ENCODE measurements at regions not wholly inside any gene's neighbourhood (a gene's known extent, or its start where the extent isn't known, plus 50 kb on each side); places are given as distances from the start of the nearest gene placed in this dataset.

DNA sequence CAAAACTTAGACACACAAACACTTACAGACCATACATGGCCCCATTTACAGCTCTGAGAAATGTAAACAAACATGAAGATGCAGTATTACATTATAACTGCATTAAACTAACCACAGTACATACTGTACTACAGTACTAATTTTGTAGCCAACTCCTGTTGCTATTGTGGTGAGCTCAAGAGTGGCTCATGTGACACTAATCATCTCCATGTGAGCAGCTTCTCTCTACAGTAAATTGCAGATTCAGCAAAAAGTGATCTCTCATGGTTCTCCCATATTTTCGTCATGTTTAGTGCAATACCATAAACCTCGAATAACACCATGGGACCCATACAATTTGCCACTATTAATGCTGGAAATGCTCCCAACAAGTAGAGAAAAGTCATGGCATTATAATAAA is 860.4 kb downstream of the EPHA7 start:
- no peak overlapping the region for H3K27ac ChIP-seq (ENCODE audit: low read depth)
- 82% methylated on average over 2 of the region's 2 CpGs for WGBS
- H3K36me3 ChIP-seq (ENCODE audit: insufficient read depth) = no peaks in the 10 kb centered on the region
- H3K4me3 ChIP-seq (ENCODE audit: low read depth, low read length) = no peak overlapping the region
- no peak for DNase-seq (ENCODE audit: extremely low spot score)
- H3K4me1 ChIP-seq (ENCODE audit: insufficient read depth) = no peaks in the 10 kb centered on the region

DNA sequence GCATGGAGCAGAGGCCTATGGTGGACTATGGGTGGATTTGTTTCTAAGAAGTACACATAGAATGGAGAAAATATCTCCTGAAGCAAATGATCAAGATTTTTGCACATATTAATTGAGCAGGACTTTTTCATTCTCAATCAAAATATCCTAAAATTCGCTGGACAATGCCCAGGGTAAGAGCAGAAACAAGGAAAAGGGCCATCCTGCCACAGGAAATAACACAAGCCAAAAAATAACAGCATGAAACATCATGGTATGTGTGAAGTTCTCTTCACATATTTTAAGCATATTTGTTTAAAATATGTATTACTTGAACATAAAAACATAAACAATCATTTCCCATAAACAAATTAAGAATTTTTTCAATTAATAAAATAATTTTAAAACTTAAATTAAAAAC is 868.9 kb downstream of the EPHA7 start:
- Histone ChIP-seq H3K27ac (ENCODE audit: low read depth) (no peak overlapping the region), H3K36me3 (ENCODE audit: insufficient read depth) (no peaks in the 10 kb centered on the region), H3K4me1 (ENCODE audit: insufficient read depth) (no peaks in the 10 kb centered on the region), H3K4me3 (ENCODE audit: low read depth, low read length) (no peak overlapping the region)
- WGBS = 57% methylated on average over 1 of the region's 1 CpG
- no peak for DNase-seq (ENCODE audit: extremely low spot score)

DNA sequence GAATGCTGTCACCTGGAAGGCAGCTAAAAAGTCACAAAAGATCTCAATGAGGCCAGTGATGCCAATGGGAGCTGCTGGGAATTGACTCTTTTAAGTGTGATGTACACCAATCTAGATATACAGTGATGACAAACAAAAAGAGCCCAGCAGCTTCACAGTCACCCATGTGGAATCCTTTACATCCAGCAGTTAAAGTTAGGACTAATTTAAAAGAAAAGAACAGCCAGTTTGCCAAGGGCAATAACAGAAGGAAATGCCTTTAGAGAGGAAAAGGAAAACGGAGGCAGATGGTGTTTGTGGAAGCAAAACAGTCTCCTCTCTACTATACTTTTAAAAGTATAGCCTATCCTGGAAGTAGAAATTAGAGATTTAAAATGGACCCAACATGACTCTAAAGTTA is 873.5 kb downstream of the EPHA7 start:
- no peaks in the 10 kb centered on the region for H3K4me1 ChIP-seq (ENCODE audit: insufficient read depth)
- no peak for DNase-seq (ENCODE audit: extremely low spot score)
- no peak overlapping the region for H3K4me3 ChIP-seq (ENCODE audit: low read depth, low read length)
- no peaks in the 10 kb centered on the region for H3K36me3 ChIP-seq (ENCODE audit: insufficient read depth)
- H3K27ac ChIP-seq (ENCODE audit: low read depth) = no peak overlapping the region
- WGBS = 62% methylated on average over 1 of the region's 1 CpG

DNA sequence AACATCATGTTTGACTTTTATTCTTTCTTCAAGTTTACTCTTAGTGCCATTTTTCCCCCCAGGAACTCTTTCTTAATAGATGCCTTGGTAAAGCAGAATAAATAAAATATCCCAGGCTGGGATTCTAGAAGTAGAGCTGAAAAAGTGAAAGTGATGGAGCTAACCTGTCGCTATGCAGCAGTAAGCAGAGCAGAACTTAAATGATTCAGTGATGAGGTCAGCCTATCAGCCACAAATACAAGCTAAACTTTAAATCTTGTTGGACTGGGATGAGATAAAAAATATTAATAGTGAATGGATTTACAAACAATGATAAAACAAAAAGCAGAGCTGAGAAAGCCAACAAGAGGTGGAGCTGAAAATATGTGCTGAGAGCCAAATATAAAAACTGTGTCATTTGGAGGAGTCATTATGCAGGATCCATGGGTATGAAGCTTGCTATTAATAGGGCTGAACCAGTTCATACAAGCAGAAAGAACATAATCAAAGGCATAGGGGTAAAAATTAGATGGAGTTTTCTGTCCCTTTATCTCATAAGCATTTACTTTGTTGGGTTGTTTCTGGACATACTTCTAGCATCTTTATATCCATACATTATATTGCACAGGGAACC is 877.8 kb downstream of the EPHA7 start:
- Histone ChIP-seq H3K27ac (ENCODE audit: low read depth) (no peak overlapping the region), H3K4me3 (ENCODE audit: low read depth, low read length) (no peak overlapping the region), H3K4me1 (ENCODE audit: insufficient read depth) (no peaks in the 10 kb centered on the region), H3K36me3 (ENCODE audit: insufficient read depth) (no peaks in the 10 kb centered on the region)
- no peak for DNase-seq (ENCODE audit: extremely low spot score)
- 51% methylated on average over 1 of the region's 1 CpG for WGBS

DNA sequence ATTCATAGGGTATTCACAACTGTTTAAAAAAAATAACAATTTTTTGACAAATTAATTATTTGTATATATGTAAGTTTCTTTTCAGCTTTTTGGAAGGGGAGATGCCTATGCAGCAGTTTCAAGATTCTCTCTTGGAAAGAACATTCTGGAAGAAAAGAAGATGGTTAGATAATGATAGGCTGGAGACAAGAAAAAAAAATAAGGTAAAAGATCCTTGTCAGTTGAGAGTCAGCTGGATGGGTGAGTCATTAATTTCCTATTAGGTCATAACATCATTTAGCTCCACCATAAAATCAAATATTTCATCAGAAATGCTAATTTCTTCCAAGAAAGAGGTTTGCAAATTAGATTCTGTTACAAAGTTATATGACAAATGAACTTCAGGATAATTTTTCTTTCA is 880.4 kb downstream of the EPHA7 start:
- Histone ChIP-seq H3K36me3 (ENCODE audit: insufficient read depth) (no peaks in the 10 kb centered on the region), H3K4me1 (ENCODE audit: insufficient read depth) (no peaks in the 10 kb centered on the region), H3K4me3 (ENCODE audit: low read depth, low read length) (no peak overlapping the region), H3K27ac (ENCODE audit: low read depth) (no peak overlapping the region)
- DNase-seq (ENCODE audit: extremely low spot score) = no peak

DNA sequence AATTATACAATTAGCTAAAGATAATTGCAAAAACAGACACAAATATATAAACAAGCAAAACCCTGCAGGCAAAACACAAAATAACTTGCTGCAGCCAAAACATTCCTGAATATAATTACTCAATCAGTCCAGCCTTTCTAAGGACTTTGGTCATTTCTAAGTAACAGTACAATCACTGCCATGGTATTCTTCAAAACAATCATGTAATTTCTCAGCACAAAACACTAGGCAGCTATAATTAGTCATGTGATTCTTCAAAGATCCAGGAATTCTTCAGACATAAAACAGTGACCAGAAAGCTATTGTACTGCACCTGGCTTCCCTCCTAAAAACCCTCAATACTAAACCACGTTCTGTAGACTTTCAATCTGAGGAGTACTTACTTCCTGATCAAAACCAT is 881.1 kb downstream of the EPHA7 start:
- Histone ChIP-seq H3K36me3 (ENCODE audit: insufficient read depth) (no peaks in the 10 kb centered on the region), H3K4me3 (ENCODE audit: low read depth, low read length) (no peak overlapping the region), H3K4me1 (ENCODE audit: insufficient read depth) (no peaks in the 10 kb centered on the region), H3K27ac (ENCODE audit: low read depth) (no peak overlapping the region)
- 24% methylated on average over 1 of the region's 1 CpG for WGBS
- DNase-seq (ENCODE audit: extremely low spot score) = no peak

DNA sequence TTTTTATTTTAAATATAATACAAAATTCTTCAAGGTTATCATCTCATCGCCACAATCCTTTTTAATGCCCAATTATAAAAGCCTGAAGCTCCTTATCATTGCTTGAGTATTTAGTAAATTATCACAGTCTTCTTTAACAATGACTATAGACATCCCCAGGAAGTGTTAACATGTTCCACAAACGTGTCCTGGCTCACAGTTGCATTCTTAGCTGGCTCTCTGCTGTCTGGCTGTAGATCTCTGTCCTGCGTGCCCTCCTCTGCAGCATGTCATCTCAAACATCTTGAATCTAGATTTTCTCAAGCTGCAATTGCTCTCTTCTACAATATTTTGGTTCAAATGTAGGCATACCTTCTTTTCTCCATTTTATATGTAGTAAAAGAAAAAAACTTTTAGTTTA is 885.2 kb downstream of the EPHA7 start:
- Histone ChIP-seq H3K36me3 (ENCODE audit: insufficient read depth) (no peaks in the 10 kb centered on the region), H3K27ac (ENCODE audit: low read depth) (no peak overlapping the region), H3K4me1 (ENCODE audit: insufficient read depth) (no peaks in the 10 kb centered on the region), H3K4me3 (ENCODE audit: low read depth, low read length) (no peak overlapping the region)
- no peak for DNase-seq (ENCODE audit: extremely low spot score)
- WGBS = 43% methylated on average over 3 of the region's 3 CpGs

DNA sequence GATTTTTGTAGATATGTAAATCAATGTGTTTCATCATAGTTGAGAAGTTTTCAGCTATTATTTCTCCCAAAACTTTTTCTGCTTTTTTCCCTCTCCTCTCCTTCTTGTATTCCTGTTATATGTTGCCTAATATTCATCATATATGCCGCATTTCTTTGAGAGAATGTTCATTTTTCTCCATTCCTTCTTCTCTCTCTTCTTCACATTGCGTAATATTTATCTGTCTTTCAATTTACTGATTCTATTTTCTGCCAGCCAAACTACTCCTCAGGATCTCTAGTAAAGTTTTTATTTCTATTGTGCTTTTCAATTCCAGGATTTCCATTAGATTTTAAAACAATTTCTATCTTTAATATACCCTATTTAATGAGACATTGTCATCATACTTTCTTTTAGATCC is 896.8 kb downstream of the EPHA7 start:
- no peak overlapping the region for H3K4me3 ChIP-seq (ENCODE audit: low read depth, low read length)
- H3K27ac ChIP-seq (ENCODE audit: low read depth) = no peak overlapping the region
- 92% methylated on average over 2 of the region's 2 CpGs for WGBS
- no peaks in the 10 kb centered on the region for H3K4me1 ChIP-seq (ENCODE audit: insufficient read depth)
- H3K36me3 ChIP-seq (ENCODE audit: insufficient read depth) = no peaks in the 10 kb centered on the region
- DNase-seq (ENCODE audit: extremely low spot score) = no peak

DNA sequence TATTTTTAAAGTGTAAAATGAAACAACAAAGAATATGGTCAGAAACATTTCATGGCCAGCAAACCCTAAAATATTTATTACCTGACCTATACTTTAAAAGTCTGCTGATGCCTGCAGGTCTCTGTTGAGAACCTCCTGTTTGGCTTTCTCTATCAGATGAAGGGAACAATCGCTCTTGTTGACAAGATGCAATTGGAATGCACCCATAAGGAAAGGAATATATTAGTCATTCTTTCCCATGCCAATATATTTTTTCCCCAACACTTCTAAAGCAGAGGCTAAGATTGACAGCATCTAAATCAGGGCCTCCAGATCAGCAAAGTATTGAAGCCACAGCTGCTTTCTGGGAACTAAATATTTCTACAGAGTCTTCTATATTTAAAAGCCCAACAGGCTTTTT is 897.8 kb downstream of the EPHA7 start:
- DNase-seq (ENCODE audit: extremely low spot score) = no peak
- 87% methylated on average over 1 of the region's 1 CpG for WGBS
- Histone ChIP-seq H3K36me3 (ENCODE audit: insufficient read depth) (no peaks in the 10 kb centered on the region), H3K4me1 (ENCODE audit: insufficient read depth) (no peaks in the 10 kb centered on the region), H3K4me3 (ENCODE audit: low read depth, low read length) (no peak overlapping the region), H3K27ac (ENCODE audit: low read depth) (no peak overlapping the region)

DNA sequence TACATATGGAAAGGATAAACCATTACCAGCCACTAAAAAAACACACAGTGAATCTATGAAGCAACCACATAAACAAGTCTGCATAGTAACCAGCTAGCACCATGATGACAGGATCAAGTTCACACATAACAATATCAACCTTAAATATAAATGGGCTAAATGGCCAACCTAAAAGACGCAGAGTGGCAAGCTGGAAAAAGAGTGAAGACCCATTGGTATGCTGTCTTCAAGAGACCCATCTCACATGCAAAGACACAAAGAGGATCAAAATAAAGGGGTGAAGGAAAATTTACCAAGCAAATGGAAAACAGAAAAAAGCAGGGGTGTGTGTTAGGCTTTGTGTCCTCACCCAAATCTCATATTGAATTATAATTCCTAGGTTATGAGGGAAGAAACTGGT is 909.2 kb downstream of the EPHA7 start:
- Histone ChIP-seq H3K4me3 (ENCODE audit: low read depth, low read length) (no peak overlapping the region), H3K27ac (ENCODE audit: low read depth) (no peak overlapping the region), H3K36me3 (ENCODE audit: insufficient read depth) (no peaks in the 10 kb centered on the region), H3K4me1 (ENCODE audit: insufficient read depth) (no peaks in the 10 kb centered on the region)
- no peak for DNase-seq (ENCODE audit: extremely low spot score)
- 95% methylated on average over 1 of the region's 1 CpG for WGBS

DNA sequence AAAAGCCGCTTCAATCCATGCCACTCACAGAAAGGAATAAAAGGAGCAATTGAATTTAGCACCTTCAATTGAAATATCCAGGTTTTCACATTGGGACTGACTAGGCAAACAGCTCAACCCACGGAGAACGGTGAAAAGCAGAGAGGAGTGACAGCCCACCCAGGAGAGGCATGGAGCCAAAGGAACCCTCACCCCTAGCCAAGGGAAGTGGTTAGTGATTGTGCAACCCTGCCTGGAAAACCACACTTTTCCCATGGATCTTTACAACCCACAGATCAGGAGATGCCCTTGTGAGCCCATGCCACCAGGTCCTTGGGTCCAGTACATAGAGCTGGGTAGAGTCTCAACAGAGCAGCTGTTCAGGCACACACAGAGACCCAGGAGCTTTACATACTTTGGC is 911.8 kb downstream of the EPHA7 start:
- H3K4me1 ChIP-seq (ENCODE audit: insufficient read depth) = no peaks in the 10 kb centered on the region
- no peak overlapping the region for H3K27ac ChIP-seq (ENCODE audit: low read depth)
- no peaks in the 10 kb centered on the region for H3K36me3 ChIP-seq (ENCODE audit: insufficient read depth)
- no peak overlapping the region for H3K4me3 ChIP-seq (ENCODE audit: low read depth, low read length)
- no peak for DNase-seq (ENCODE audit: extremely low spot score)
- 91% methylated on average over 3 of the region's 3 CpGs for WGBS

DNA sequence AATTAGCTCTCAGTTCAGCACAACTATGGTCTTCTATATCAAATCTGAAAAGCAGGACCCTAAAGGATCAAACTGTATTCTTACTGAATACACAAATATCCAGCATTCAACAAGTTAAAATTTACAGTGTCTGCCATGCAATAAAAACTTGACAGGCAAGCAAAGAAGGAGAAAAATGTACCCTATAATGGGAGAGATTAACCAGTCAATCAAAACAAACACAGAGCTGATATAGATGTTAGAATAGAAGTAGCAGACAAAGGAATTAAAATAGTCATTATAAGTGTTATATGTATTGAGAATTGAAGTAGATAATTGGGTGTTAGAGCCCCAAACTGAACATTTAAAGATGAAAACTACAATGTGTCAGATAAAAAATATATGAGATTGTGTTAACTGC is 914.9 kb downstream of the EPHA7 start:
- Histone ChIP-seq H3K36me3 (ENCODE audit: insufficient read depth) (no peaks in the 10 kb centered on the region), H3K4me1 (ENCODE audit: insufficient read depth) (no peaks in the 10 kb centered on the region), H3K4me3 (ENCODE audit: low read depth, low read length) (no peak overlapping the region), H3K27ac (ENCODE audit: low read depth) (no peak overlapping the region)
- DNase-seq (ENCODE audit: extremely low spot score) = no peak

DNA sequence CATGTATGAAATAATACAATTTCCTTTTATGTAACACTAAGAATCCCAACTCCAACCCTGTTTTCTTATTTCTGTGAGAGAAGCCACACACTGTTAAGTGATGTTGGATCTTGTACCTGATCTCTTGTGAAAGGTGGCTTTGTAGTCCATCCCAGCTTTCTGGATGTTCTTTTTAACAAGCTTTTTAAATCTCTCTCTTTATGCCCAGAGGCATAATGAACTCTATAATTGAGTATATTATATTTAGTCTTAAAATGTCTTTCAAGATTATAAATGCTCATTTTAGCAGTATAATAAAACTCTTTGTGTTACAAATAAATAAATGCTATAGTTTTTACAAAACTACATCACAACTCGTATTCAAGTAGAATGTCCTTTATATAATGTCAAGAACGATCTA is 922.1 kb downstream of the EPHA7 start:
- H3K4me3 ChIP-seq (ENCODE audit: low read depth, low read length) = no peak overlapping the region
- DNase-seq (ENCODE audit: extremely low spot score) = no peak
- no peaks in the 10 kb centered on the region for H3K36me3 ChIP-seq (ENCODE audit: insufficient read depth)
- WGBS = 90% methylated on average over 2 of the region's 2 CpGs
- H3K27ac ChIP-seq (ENCODE audit: low read depth) = no peak overlapping the region
- H3K4me1 ChIP-seq (ENCODE audit: insufficient read depth) = no peaks in the 10 kb centered on the region

DNA sequence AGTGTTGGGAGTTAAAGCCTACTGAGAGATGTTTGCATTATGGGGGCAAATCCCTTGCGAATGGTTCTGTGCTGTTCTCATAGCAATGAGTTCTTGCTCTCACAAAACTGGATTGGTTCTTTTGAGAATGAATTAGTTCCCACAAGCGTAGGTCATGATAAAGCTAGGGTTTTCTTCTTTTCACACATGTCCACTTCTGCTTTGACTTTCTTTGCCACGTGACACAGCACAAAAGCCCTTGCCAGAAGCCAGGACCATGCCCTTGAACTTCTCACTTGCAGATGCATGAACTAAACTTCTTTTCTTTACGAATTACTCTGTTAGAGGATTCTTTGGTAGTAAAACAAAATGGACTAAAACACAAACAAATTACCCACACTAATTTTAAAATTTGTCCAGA is 922.8 kb downstream of the EPHA7 start:
- no peak overlapping the region for H3K27ac ChIP-seq (ENCODE audit: low read depth)
- WGBS = 91% methylated on average over 4 of the region's 4 CpGs
- no peaks in the 10 kb centered on the region for H3K36me3 ChIP-seq (ENCODE audit: insufficient read depth)
- DNase-seq (ENCODE audit: extremely low spot score) = no peak
- no peak overlapping the region for H3K4me3 ChIP-seq (ENCODE audit: low read depth, low read length)
- H3K4me1 ChIP-seq (ENCODE audit: insufficient read depth) = no peaks in the 10 kb centered on the region

DNA sequence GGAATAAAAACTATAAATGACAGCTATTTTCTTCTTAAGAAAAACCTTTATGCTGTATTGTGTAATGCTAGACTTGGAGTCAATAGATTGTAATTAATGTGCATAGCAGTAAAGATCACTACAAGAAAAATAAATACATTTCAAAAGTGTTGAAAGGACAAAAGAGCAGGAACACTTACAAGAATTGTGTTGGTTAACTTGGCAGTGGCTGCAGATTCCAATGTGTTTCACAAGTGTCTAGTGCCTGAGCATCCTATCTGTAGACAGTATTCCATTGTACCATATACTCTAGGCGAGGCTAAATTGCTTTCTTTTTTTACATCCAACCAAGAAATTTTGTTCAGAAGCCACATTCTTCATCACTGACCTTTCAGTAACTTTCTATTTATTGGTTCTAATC is 924.1 kb downstream of the EPHA7 start:
- DNase-seq (ENCODE audit: extremely low spot score) = no peak
- Histone ChIP-seq H3K4me1 (ENCODE audit: insufficient read depth) (no peaks in the 10 kb centered on the region), H3K27ac (ENCODE audit: low read depth) (no peak overlapping the region), H3K4me3 (ENCODE audit: low read depth, low read length) (no peak overlapping the region), H3K36me3 (ENCODE audit: insufficient read depth) (no peaks in the 10 kb centered on the region)
- WGBS = 72% methylated on average over 1 of the region's 1 CpG

Measured in urinary bladder (tissue), 3 donors.